ENCODE measurements at regions not wholly inside any gene's neighbourhood (a gene's known extent, or its start where the extent isn't known, plus 50 kb on each side); places are given as distances from the start of the nearest gene placed in this dataset.

GRCh38 chr18:67219821-67220220, 296.7 kb downstream of the DSEL start:
- no peak for DNase-seq

- no peak for DNase-seq
Measured at GRCh38 chr18:67218556-67218955, 298.0 kb downstream of the DSEL start.

- DNase-seq, result peak; percentile 53
Measured at GRCh38 chr18:67217551-67218166, 298.9 kb downstream of the DSEL start.

- DNase-seq, result no peak
Measured at GRCh38 chr18:67216846-67217245, 299.7 kb downstream of the DSEL start.

- DNase-seq, result no peak
Measured at GRCh38 chr18:67215686-67216085, 300.8 kb downstream of the DSEL start.

GRCh38 chr18:67211646-67212045, 304.9 kb downstream of the DSEL start:
- no peak for DNase-seq

- DNase-seq, result no peak
Measured at GRCh38 chr18:67200665-67201064, 315.9 kb downstream of the DSEL start.

- peak; percentile 40 for DNase-seq
Measured at GRCh38 chr18:67199993-67200617, 316.4 kb downstream of the DSEL start.

GRCh38 chr18:67194886-67195285, 321.6 kb downstream of the DSEL start:
- no peak for DNase-seq

GRCh38 chr18:67192535-67192934, 324.0 kb downstream of the DSEL start:
- no peak for DNase-seq

- DNase-seq, result no peak
Measured at GRCh38 chr18:67183398-67183797, 333.1 kb downstream of the DSEL start.

- no peak for DNase-seq
Measured at GRCh38 chr18:67179726-67180125, 336.8 kb downstream of the DSEL start.

- no peak for DNase-seq
Measured at GRCh38 chr18:67159662-67160061, 356.9 kb downstream of the DSEL start.

GRCh38 chr18:67154979-67155378, 361.5 kb downstream of the DSEL start:
- no peak for DNase-seq

GRCh38 chr18:67151366-67151765, 365.2 kb downstream of the DSEL start:
- DNase-seq, result no peak

- no peak for DNase-seq
Measured at GRCh38 chr18:67145586-67146292, 370.8 kb downstream of the DSEL start.

- DNase-seq, result no peak
Measured at GRCh38 chr18:67144329-67144728, 372.2 kb downstream of the DSEL start.

GRCh38 chr18:67143028-67143427, 373.5 kb downstream of the DSEL start:
- DNase-seq, result no peak

- no peak for DNase-seq
Measured at GRCh38 chr18:67142604-67143003, 373.9 kb downstream of the DSEL start.

GRCh38 chr18:67140495-67140894, 376.0 kb downstream of the DSEL start:
- DNase-seq, result no peak

- no peak for DNase-seq
Measured at GRCh38 chr18:67139899-67140298, 376.6 kb downstream of the DSEL start.

GRCh38 chr18:67135981-67136380, 380.5 kb downstream of the DSEL start:
- no peak for DNase-seq

GRCh38 chr18:67134911-67135310, 381.6 kb downstream of the DSEL start:
- DNase-seq, result no peak

GRCh38 chr18:67133669-67134068, 382.9 kb downstream of the DSEL start:
- DNase-seq, result no peak

Data from hindlimb muscle (tissue), 1 donor.